Gastroesophageal sphincter (tissue), 3 donors: ENCODE measurements at regions not wholly inside any gene's neighbourhood (a gene's known extent, or its start where the extent isn't known, plus 50 kb on each side); places are given as distances from the start of the nearest gene placed in this dataset.

ENCODE experiments used
- POLR2A ChIP-seq, 2 donors: fragments of 450-650 bp; IDR thresholded peaks; one replicate each; pipeline ENCODE4 v1.6.1; 2017; ENCODE audit warnings: antibody characterized with exemption in 2 of 2, mild to moderate bottlenecking in 2 of 2, moderate library complexity in 1 of 2
- TF ChIP-seq, protein P1 (sequence below), 4 experiments: fragments of 200-600 bp in 2 of 4; fragments of 450-650 bp in 2 of 4; sonication (generic) in 1 of 4; IDR thresholded peaks; one replicate each; pipeline ENCODE4 v1.5.1; 2017 to 2019; ENCODE audit warnings: antibody characterized with exemption in 4 of 4, mild to moderate bottlenecking in 2 of 4, moderate library complexity in 2 of 4

DNA sequence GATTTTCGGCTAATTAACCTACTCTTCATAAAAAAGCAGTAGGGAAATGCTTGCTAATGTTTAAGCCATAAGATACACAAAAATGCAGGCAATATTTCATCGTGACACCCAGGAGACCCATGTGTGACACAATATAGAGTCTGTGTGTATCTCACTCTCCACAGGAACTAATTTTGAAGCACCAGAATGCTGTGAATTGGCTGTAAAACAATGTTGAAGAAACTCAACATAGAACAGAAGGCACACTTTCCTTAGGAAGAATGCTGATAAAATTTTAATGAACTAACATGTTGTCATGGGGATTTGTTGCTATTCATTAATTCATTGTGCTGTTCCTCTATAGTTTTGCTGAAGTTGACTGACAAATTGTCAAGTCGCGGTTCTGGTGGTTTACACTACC, 249.4 kb upstream of the TFAP2D start:
- TF ChIP-seq, protein P1, sequence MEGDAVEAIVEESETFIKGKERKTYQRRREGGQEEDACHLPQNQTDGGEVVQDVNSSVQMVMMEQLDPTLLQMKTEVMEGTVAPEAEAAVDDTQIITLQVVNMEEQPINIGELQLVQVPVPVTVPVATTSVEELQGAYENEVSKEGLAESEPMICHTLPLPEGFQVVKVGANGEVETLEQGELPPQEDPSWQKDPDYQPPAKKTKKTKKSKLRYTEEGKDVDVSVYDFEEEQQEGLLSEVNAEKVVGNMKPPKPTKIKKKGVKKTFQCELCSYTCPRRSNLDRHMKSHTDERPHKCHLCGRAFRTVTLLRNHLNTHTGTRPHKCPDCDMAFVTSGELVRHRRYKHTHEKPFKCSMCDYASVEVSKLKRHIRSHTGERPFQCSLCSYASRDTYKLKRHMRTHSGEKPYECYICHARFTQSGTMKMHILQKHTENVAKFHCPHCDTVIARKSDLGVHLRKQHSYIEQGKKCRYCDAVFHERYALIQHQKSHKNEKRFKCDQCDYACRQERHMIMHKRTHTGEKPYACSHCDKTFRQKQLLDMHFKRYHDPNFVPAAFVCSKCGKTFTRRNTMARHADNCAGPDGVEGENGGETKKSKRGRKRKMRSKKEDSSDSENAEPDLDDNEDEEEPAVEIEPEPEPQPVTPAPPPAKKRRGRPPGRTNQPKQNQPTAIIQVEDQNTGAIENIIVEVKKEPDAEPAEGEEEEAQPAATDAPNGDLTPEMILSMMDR (IDR thresholded peaks at IDR 0.05) = no peak
- TF ChIP-seq POLR2A (IDR thresholded peaks at IDR 0.05) = no peak
